ENCODE measurements at regions not wholly inside any gene's neighbourhood (a gene's known extent, or its start where the extent isn't known, plus 50 kb on each side); places are given as distances from the start of the nearest gene placed in this dataset.

- DNase-seq (ENCODE audit: low read depth), result no peak
Measured at GRCh38 chr10:131691481-131692090, 209.2 kb upstream of the PPP2R2D start.

- no peak for DNase-seq (ENCODE audit: low read depth)
Measured at GRCh38 chr10:131692176-131692575, 208.6 kb upstream of the PPP2R2D start.

- DNase-seq (ENCODE audit: low read depth), result no peak
Measured at GRCh38 chr10:131692686-131693334, 208.0 kb upstream of the PPP2R2D start.

- DNase-seq (ENCODE audit: low read depth), result no peak
Measured at GRCh38 chr10:131693766-131694165, 207.0 kb upstream of the PPP2R2D start.

GRCh38 chr10:131694168-131694780 is 206.5 kb upstream of the PPP2R2D start:
- DNase-seq (ENCODE audit: low read depth), result no peak

GRCh38 chr10:131694781-131695495 is 205.9 kb upstream of the PPP2R2D start:
- no peak for DNase-seq (ENCODE audit: low read depth)

- no peak for DNase-seq (ENCODE audit: low read depth)
Measured at GRCh38 chr10:131695496-131696165, 205.2 kb upstream of the PPP2R2D start.

GRCh38 chr10:131697476-131698128 is 203.2 kb upstream of the PPP2R2D start:
- DNase-seq (ENCODE audit: low read depth), result no peak

GRCh38 chr10:131698232-131698631 is 202.6 kb upstream of the PPP2R2D start:
- no peak for DNase-seq (ENCODE audit: low read depth)

- DNase-seq (ENCODE audit: low read depth), result no peak
Measured at GRCh38 chr10:131698986-131699385, 201.8 kb upstream of the PPP2R2D start.

GRCh38 chr10:131700032-131700431 is 200.8 kb upstream of the PPP2R2D start:
- no peak for DNase-seq (ENCODE audit: low read depth)

GRCh38 chr10:131700506-131700905 is 200.3 kb upstream of the PPP2R2D start:
- DNase-seq (ENCODE audit: low read depth), result no peak

- no peak for DNase-seq (ENCODE audit: low read depth)
Measured at GRCh38 chr10:131701131-131701947, 199.5 kb upstream of the PPP2R2D start.

GRCh38 chr10:131702531-131703356 is 198.1 kb upstream of the PPP2R2D start:
- no peak for DNase-seq (ENCODE audit: low read depth)

GRCh38 chr10:131703541-131703940 is 197.3 kb upstream of the PPP2R2D start:
- no peak for DNase-seq (ENCODE audit: low read depth)

GRCh38 chr10:131703941-131704340 is 196.9 kb upstream of the PPP2R2D start:
- DNase-seq (ENCODE audit: low read depth), result no peak

- no peak for DNase-seq (ENCODE audit: low read depth)
Measured at GRCh38 chr10:131706476-131706875, 194.3 kb upstream of the PPP2R2D start.

GRCh38 chr10:131706952-131707351 is 193.9 kb upstream of the PPP2R2D start:
- no peak for DNase-seq (ENCODE audit: low read depth)

- DNase-seq (ENCODE audit: low read depth), result no peak
Measured at GRCh38 chr10:131708225-131708880, 192.5 kb upstream of the PPP2R2D start.

Data from CMK (cell line).